ENCODE measurements at regions not wholly inside any gene's neighbourhood (a gene's known extent, or its start where the extent isn't known, plus 50 kb on each side); places are given as distances from the start of the nearest gene placed in this dataset.
"Not testable (repeated sequence)": the region's sequence is repeated elsewhere in the genome, so short reads cannot be mapped to it uniquely, and the experiment has no call there.

- TF ChIP-seq EZH2, CTCF, EZH2phosphoT487 (IDR thresholded peaks at IDR 0.05): not testable (repeated sequence)
Measured at GRCh38 chr9:19873188-19873587, 84.4 kb upstream of the SLC24A2 start.

Measured in neural progenitor cell (in vitro differentiated cells).